Activated T-cell treated with anti-CD3 and anti-CD28 coated beads, Interleukin-2, amount 50 U/mL, for 4 hours (primary cell): ENCODE measurements at regions not wholly inside any gene's neighbourhood (a gene's known extent, or its start where the extent isn't known, plus 50 kb on each side); places are given as distances from the start of the nearest gene placed in this dataset.

Source experiments
- ATAC-seq, 2 donors: fragments of 200-7000 bp; cut with Tn5 transposase; one replicate each; pipeline ENCODE4 v1.10.0; 2021
- DNase-seq: peaks from one replicate; pipeline ENCODE4 v3.0.0-alpha.2; 2020
- H3K27me3 Mint-ChIP-seq: one replicate; pipeline ENCODE4 v1.8.0; 2021; ENCODE audit warnings: low read depth, mixed read lengths
- H3K36me3 Mint-ChIP-seq: one replicate; pipeline ENCODE4 v1.8.0; 2022; ENCODE audit warnings: mixed read lengths; ENCODE audit not compliant: insufficient read depth
- H3K4me1 Mint-ChIP-seq: one replicate; pipeline ENCODE4 v1.8.0; 2021; ENCODE audit warnings: low read depth, mixed read lengths
- H3K4me3 Mint-ChIP-seq: one replicate; pipeline ENCODE4 v1.8.0; 2021; ENCODE audit warnings: mild to moderate bottlenecking, moderate library complexity, mixed read lengths
- H3K9me3 Mint-ChIP-seq: one replicate; pipeline ENCODE4 v1.8.0; 2021; ENCODE audit warnings: mixed read lengths

GRCh38 chr5:6321078-6321477, 57.3 kb downstream of the MED10 start:
- ATAC-seq (no peak), DNase-seq (no peak)
- H3K4me3 Mint-ChIP-seq, result no peak overlapping the region

DNA sequence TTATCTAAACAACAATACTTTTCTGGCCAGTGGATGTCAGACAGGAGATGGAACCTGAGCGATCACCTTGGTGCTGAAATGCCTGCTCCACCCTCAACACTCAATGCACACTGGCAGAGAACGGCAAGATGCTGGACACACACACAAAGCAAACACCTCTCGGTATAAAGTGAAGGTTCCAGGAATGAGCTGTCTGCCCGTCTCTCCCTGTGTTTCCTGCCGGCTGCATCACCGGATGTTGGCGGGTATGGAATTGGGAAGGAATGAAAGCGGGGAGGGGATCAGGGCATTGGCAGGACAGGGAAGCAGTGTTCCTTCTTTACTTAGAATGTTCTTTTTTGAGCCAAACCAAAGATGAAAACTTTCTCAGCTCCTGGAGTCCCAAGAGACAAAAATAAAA, 59.2 kb downstream of the MED10 start:
- Mint-ChIP-seq H3K4me1 (no peaks in the 10 kb centered on the region), H3K4me3 (no peak overlapping the region), H3K27me3 (no peaks in the 10 kb centered on the region), H3K9me3 (peaks cover 7% of the 10 kb centered on the region), H3K36me3 (peaks cover 2% of the 10 kb centered on the region)
- ATAC-seq (no peak), DNase-seq (no peak)

More at GRCh38 chr5:6321078-6321477, 57.3 kb downstream of the MED10 start:
- H3K4me1 Mint-ChIP-seq, result no peaks in the 10 kb centered on the region
- H3K9me3 Mint-ChIP-seq, result peaks cover 7% of the 10 kb centered on the region
- H3K36me3 Mint-ChIP-seq, result peaks cover 2% of the 10 kb centered on the region
- no peaks in the 10 kb centered on the region for H3K27me3 Mint-ChIP-seq

GRCh38 chr5:6317116-6317798, 61.1 kb downstream of the MED10 start:
- Mint-ChIP-seq H3K27me3 (no peaks in the 10 kb centered on the region), H3K36me3 (peaks cover 2% of the 10 kb centered on the region), H3K4me3 (no peak overlapping the region), H3K4me1 (no peaks in the 10 kb centered on the region), H3K9me3 (peaks cover 7% of the 10 kb centered on the region)
- ATAC-seq (no peak), DNase-seq (no peak)

GRCh38 chr5:6315580-6315979, 62.8 kb downstream of the MED10 start:
- DNase-seq (no peak), ATAC-seq (no peak)
- Mint-ChIP-seq H3K4me1 (no peaks in the 10 kb centered on the region), H3K36me3 (peaks cover 2% of the 10 kb centered on the region), H3K4me3 (no peak overlapping the region), H3K9me3 (peaks cover under 1% of the 10 kb centered on the region), H3K27me3 (no peaks in the 10 kb centered on the region)

DNA sequence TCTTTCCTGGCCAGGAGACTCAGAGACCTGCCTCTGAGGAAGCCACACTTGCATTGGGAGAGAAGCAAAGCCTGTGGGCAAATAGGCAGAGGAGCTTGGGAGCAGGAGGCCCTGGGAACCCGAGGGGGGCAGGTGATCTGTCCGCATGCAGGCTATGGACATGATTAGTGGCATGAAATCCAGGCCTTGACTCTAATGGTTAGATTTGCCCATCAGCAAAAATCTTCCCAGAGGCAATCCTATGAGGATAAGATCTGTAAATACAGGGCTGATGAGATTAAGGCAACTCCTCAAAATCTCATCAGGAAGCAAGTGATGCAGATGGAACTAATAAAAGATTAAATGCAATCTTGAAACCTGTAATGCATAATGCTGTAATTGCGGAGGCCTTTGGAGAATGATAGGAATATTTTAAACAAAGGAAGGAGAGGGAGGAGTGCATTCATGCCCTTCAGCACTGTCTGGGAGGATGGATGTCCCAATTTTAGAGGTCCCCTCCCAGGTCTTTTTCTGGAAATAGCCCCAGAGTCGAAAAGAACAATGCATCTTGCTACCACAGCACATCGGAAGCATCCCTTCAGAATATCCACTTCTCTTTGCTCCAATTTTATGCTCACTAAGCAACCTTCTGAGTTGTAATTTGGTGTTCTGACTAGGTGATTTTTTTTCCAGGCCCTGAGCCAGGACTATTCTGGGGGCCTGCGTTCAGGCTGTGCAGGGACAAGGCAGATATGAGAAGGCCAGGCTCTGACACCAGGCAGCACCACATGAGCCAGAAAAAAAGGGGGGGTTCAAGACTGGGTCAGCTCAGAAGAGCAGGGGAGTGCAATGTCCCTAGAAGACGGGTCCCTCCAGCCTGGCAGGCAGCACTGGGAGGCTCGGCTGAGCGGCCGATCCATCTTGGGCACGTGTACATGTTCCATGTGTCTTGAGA, 66.5 kb downstream of the MED10 start:
- H3K4me3 Mint-ChIP-seq, result no peak overlapping the region
- H3K9me3 Mint-ChIP-seq, result no peaks in the 10 kb centered on the region

GRCh38 chr5:6309949-6310348, 68.4 kb downstream of the MED10 start:
- H3K36me3 Mint-ChIP-seq, result peaks cover 2% of the 10 kb centered on the region

More for the DNA sequence above, 66.5 kb downstream of the MED10 start:
- peaks cover 2% of the 10 kb centered on the region for H3K36me3 Mint-ChIP-seq
- DNase-seq, result no peak
- H3K4me1 Mint-ChIP-seq, result no peaks in the 10 kb centered on the region
- no peak for ATAC-seq
- no peaks in the 10 kb centered on the region for H3K27me3 Mint-ChIP-seq

GRCh38 chr5:6308683-6309082, 69.7 kb downstream of the MED10 start:
- Mint-ChIP-seq H3K9me3 (no peaks in the 10 kb centered on the region), H3K27me3 (peaks cover 4% of the 10 kb centered on the region), H3K4me3 (no peak overlapping the region), H3K4me1 (no peaks in the 10 kb centered on the region), H3K36me3 (peaks cover 2% of the 10 kb centered on the region)
- ATAC-seq (no peak), DNase-seq (no peak)

More at GRCh38 chr5:6309949-6310348, 68.4 kb downstream of the MED10 start:
- ATAC-seq (no peak), DNase-seq (no peak)
- Mint-ChIP-seq H3K4me3 (no peak overlapping the region), H3K9me3 (no peaks in the 10 kb centered on the region), H3K27me3 (peaks cover 4% of the 10 kb centered on the region), H3K4me1 (no peaks in the 10 kb centered on the region)

DNA sequence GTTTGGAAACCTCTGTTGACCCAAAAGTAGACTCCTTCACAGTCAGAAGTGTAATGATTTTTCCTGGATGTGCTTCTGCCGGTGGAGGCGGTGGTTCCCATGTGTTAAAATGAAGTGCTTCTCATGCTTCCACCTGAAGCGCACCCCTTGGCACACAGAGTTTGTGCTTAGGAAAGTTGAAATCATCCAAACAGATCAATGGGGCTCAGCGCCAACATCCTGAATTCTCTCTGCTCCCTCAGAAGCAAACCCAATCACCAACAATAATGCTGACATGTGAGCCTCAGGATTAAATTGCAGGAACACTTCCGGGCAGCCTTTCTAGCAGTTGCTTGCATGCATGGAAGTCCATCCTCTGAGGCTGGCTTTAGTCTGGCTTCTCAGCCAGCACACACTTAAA, 71.0 kb downstream of the MED10 start:
- peaks cover 2% of the 10 kb centered on the region for H3K36me3 Mint-ChIP-seq
- no peaks in the 10 kb centered on the region for H3K9me3 Mint-ChIP-seq
- ATAC-seq, result no peak
- no peak overlapping the region for H3K4me3 Mint-ChIP-seq
- H3K27me3 Mint-ChIP-seq, result peaks cover 6% of the 10 kb centered on the region
- DNase-seq, result no peak
- no peaks in the 10 kb centered on the region for H3K4me1 Mint-ChIP-seq

DNA sequence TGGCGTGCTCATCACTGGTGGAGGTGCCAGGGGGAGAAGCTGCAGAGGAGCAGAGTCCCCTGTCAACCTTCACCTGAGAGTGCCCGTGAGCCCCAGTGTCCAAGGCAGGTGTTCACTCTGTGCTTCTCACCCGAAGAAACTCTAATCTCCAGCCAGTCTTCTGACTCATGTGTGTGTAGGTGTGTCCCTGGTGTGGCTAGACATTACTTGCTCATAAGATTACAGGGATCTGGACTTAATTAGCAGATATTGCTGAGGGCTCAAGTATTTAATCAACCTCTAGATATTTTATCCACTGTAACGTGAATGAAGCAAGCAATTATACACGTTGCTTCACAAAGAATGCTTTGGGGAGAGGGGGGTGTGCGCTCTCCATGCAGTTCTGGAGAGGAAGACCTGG, 72.5 kb downstream of the MED10 start:
- DNase-seq, result no peak
- Mint-ChIP-seq H3K9me3 (no peaks in the 10 kb centered on the region), H3K36me3 (peaks cover 2% of the 10 kb centered on the region), H3K27me3 (peaks cover 6% of the 10 kb centered on the region), H3K4me1 (no peaks in the 10 kb centered on the region), H3K4me3 (no peak overlapping the region)
- no peak for ATAC-seq

DNA sequence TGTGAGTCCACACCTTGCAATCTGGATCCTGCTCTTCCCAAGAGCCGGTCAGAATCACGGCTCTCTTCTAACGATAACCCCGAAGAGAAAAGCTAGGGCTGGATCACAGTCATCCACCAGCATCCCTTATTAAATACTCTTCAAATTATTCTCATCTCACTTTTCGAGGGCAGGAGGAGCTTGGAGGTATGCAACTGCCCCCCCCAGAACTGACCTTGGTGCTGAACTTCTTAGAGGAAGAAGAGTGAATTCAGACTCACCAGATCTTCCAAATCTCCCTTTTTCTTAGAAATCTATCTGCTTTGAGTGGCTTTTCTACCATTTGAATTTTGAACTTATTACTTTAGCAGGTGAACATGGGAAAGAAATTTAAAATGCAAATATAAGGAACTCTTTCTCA, 75.7 kb downstream of the MED10 start:
- ATAC-seq (no peak), DNase-seq (no peak)
- no peaks in the 10 kb centered on the region for H3K36me3 Mint-ChIP-seq
- H3K9me3 Mint-ChIP-seq, result no peaks in the 10 kb centered on the region
- H3K4me1 Mint-ChIP-seq, result no peaks in the 10 kb centered on the region
- H3K27me3 Mint-ChIP-seq, result peaks cover 6% of the 10 kb centered on the region
- no peak overlapping the region for H3K4me3 Mint-ChIP-seq

- no peaks in the 10 kb centered on the region for H3K36me3 Mint-ChIP-seq
- H3K9me3 Mint-ChIP-seq, result no peaks in the 10 kb centered on the region
- peaks cover 6% of the 10 kb centered on the region for H3K27me3 Mint-ChIP-seq
- no peak overlapping the region for H3K4me3 Mint-ChIP-seq
- DNase-seq, result no peak
- H3K4me1 Mint-ChIP-seq, result no peaks in the 10 kb centered on the region
- ATAC-seq, result no peak
Measured at GRCh38 chr5:6302075-6302474, 76.3 kb downstream of the MED10 start.

GRCh38 chr5:6296524-6296923, 81.8 kb downstream of the MED10 start:
- Mint-ChIP-seq H3K4me3 (no peak overlapping the region), H3K36me3 (no peaks in the 10 kb centered on the region), H3K27me3 (peaks cover 1% of the 10 kb centered on the region), H3K9me3 (peaks cover 4% of the 10 kb centered on the region), H3K4me1 (no peaks in the 10 kb centered on the region)
- DNase-seq (no peak), ATAC-seq (no peak)

- no peaks in the 10 kb centered on the region for H3K36me3 Mint-ChIP-seq
- no peak for DNase-seq
Measured at GRCh38 chr5:6291961-6292360, 86.4 kb downstream of the MED10 start.

DNA sequence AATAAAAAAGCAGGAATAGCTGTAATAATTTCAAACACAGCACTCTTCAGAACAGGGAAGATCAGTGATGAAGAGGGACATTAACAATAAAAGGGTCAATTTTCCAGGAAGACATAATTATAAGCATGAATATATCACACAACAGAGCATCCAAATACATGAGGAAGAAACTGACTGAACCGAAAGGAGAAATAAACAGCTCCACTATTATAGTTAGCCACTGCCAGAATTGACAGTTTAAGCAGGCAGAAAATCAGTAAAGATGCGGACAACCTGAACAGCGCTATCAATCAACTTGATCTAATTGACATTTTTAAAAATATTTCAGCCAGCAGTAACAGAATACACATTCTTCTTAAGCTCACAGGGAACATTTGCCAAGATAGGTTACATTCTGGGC, 89.1 kb downstream of the MED10 start:
- no peak for DNase-seq
- Mint-ChIP-seq H3K36me3 (no peaks in the 10 kb centered on the region), H3K27me3 (peaks cover 3% of the 10 kb centered on the region), H3K4me3 (no peak overlapping the region), H3K9me3 (no peaks in the 10 kb centered on the region), H3K4me1 (no peaks in the 10 kb centered on the region)
- ATAC-seq, result no peak

More at GRCh38 chr5:6291961-6292360, 86.4 kb downstream of the MED10 start:
- no peak for ATAC-seq
- Mint-ChIP-seq H3K9me3 (peaks cover 4% of the 10 kb centered on the region), H3K4me3 (no peak overlapping the region), H3K27me3 (peaks cover 1% of the 10 kb centered on the region), H3K4me1 (no peaks in the 10 kb centered on the region)

- ATAC-seq (no peak), DNase-seq (no peak)
- Mint-ChIP-seq H3K27me3 (peaks cover 7% of the 10 kb centered on the region), H3K4me1 (no peaks in the 10 kb centered on the region), H3K4me3 (no peak overlapping the region), H3K9me3 (no peaks in the 10 kb centered on the region), H3K36me3 (peaks cover 2% of the 10 kb centered on the region)
Measured at GRCh38 chr5:6287176-6287575, 91.2 kb downstream of the MED10 start.
